ENCODE measurements at regions not wholly inside any gene's neighbourhood (a gene's known extent, or its start where the extent isn't known, plus 50 kb on each side); places are given as distances from the start of the nearest gene placed in this dataset.

DNA sequence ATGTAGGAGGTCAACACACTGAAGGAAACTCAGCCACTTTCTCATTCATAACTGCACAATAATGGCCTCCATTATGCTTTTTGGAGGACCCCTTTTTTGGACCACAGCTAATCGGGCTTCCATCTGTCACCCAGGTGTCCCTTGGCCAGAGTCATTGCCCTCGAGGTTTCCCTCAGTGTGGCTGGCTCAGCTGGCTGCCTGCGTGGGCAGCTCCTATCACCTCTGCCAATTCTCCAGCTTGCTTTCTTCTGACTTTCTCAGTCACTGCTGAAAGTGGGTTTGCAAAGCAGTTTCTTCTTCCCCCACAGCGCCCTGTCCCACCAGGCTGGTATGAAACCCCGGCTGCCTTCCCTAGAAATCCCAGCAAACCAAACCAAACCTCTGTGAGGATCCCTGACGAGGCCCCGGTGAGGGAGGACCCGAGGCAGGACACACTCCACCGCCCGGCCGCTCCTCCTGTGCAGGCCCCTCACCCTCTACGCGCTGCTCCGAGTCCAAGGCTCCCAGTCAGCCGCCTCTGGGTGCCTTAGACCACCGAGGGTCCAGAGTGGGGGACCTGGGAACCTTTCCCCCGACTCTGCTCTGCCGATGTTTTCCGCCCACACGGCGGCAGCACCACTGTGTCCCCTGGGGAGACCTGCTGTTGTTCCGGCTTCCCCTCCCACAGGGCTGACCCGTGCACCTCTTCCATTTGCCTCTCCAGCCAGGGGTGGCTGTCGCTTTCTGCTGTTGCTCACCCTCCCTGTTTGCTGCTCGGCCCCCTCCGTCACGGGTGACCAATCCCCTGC is 109.5 kb downstream of the TENT4A start:
- H3K4me3 Mint-ChIP-seq = no peak overlapping the region

DNA sequence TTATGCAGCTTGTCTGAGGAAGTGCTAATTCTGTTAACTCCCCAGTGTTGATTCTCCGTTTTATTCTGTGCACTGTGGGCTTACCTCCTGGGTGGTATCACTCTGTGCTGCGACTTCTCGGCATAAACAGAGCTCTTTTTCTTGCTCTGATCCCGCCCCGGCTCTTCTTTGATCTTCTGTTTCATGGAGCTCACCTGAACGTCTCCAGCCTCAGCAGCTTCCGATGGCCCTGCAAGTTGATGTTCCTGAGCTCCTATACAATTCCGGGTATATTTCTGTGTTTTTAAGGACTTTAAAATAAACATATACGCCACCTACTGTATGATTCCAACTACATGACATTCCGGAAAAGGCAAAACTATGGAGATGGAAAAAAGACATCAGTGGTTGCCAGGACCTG is 110.8 kb downstream of the TENT4A start:
- ATAC-seq = no peak
- Mint-ChIP-seq H3K27me3 (ENCODE audit: low read depth in 2 of 2) (peaks cover 15 to 22% of the 10 kb centered on the region in 2 donors), H3K9me3 (peaks cover 2 to 3% of the 10 kb centered on the region in 2 donors), H3K36me3 (no peaks in the 10 kb centered on the region), H3K4me3 (no peak overlapping the region), H3K27ac (no peak overlapping the region), H3K4me1 (peaks cover 19% of the 10 kb centered on the region in 2 donors)
- H3K9me3 ChIP-seq (ENCODE audit: control insufficient read depth, insufficient read depth, low read length) = peaks cover 9% of the 10 kb centered on the region
- TF ChIP-seq CTCF (IDR thresholded peaks at IDR 0.05) = no peak
- intact Hi-C loops (cut with micrococcal nuclease) = no loop called here
- WGBS (ENCODE audit: insufficient coverage) = 85% methylated on average over 8 of the region's 10 CpGs
- no peak overlapping the region for H3K27ac ChIP-seq (ENCODE audit: low read length)
- H3K4me1 ChIP-seq (ENCODE audit: control insufficient read depth, insufficient read depth, low read length) = peaks cover 5% of the 10 kb centered on the region
- no peak for DNase-seq
- H3K36me3 ChIP-seq (ENCODE audit: control insufficient read depth, insufficient read depth, low read length) = no peaks in the 10 kb centered on the region
- no peaks in the 10 kb centered on the region for H3K27me3 ChIP-seq (ENCODE audit: control insufficient read depth, insufficient read depth, low read length)
- no peak overlapping the region for H3K4me3 ChIP-seq (ENCODE audit: low read length)

More for the DNA sequence above, 109.5 kb downstream of the TENT4A start:
- H3K27me3 Mint-ChIP-seq (ENCODE audit: low read depth in 2 of 2) = peaks cover 21 to 22% of the 10 kb centered on the region in 2 donors
- peaks cover 7% of the 10 kb centered on the region in 2 donors for H3K4me1 Mint-ChIP-seq
- Histone ChIP-seq H3K27ac (ENCODE audit: low read length) (no peak overlapping the region), H3K36me3 (ENCODE audit: control insufficient read depth, insufficient read depth, low read length) (no peaks in the 10 kb centered on the region), H3K27me3 (ENCODE audit: control insufficient read depth, insufficient read depth, low read length) (no peaks in the 10 kb centered on the region), H3K9me3 (ENCODE audit: control insufficient read depth, insufficient read depth, low read length) (peaks cover 9% of the 10 kb centered on the region), H3K4me3 (ENCODE audit: low read length) (no peak overlapping the region), H3K4me1 (ENCODE audit: control insufficient read depth, insufficient read depth, low read length) (peaks cover 3% of the 10 kb centered on the region)
- ATAC-seq = no peak
- no peaks in the 10 kb centered on the region for H3K36me3 Mint-ChIP-seq
- DNase-seq = no peak
- intact Hi-C loops (cut with micrococcal nuclease) = no loop called here
- no peak for TF ChIP-seq CTCF (IDR thresholded peaks at IDR 0.05)
- 75% methylated on average over 27 of the region's 27 CpGs for WGBS (ENCODE audit: insufficient coverage)
- H3K9me3 Mint-ChIP-seq = peaks cover 2 to 3% of the 10 kb centered on the region in 2 donors
- H3K27ac Mint-ChIP-seq = no peak overlapping the region

GRCh38 chr5:6825678-6826244 is 112.5 kb downstream of the TENT4A start:
- no peak for TF ChIP-seq CTCF (IDR thresholded peaks at IDR 0.05)
- no peaks in the 10 kb centered on the region for H3K27me3 ChIP-seq (ENCODE audit: control insufficient read depth, insufficient read depth, low read length)
- no peak overlapping the region for H3K27ac ChIP-seq (ENCODE audit: low read length)
- Mint-ChIP-seq H3K27me3 (ENCODE audit: low read depth in 2 of 2) (peaks cover 8 to 22% of the 10 kb centered on the region in 2 donors), H3K9me3 (peaks cover 3 to 4% of the 10 kb centered on the region in 2 donors), H3K27ac (no peak overlapping the region), H3K4me1 (peaks cover 23 to 26% of the 10 kb centered on the region in 2 donors), H3K4me3 (no peak overlapping the region), H3K36me3 (no peaks in the 10 kb centered on the region)
- WGBS (ENCODE audit: insufficient coverage) = 80% methylated on average over 6 of the region's 6 CpGs
- H3K36me3 ChIP-seq (ENCODE audit: control insufficient read depth, insufficient read depth, low read length) = no peaks in the 10 kb centered on the region
- peaks cover 5% of the 10 kb centered on the region for H3K4me1 ChIP-seq (ENCODE audit: control insufficient read depth, insufficient read depth, low read length)
- intact Hi-C loops (cut with micrococcal nuclease) = no loop called here
- peaks cover 7% of the 10 kb centered on the region for H3K9me3 ChIP-seq (ENCODE audit: control insufficient read depth, insufficient read depth, low read length)
- H3K4me3 ChIP-seq (ENCODE audit: low read length) = no peak overlapping the region
- ATAC-seq = no peak
- no peak for DNase-seq
